ENCODE measurements at regions not wholly inside any gene's neighbourhood (a gene's known extent, or its start where the extent isn't known, plus 50 kb on each side); places are given as distances from the start of the nearest gene placed in this dataset.

GRCh38 chr1:37332126-37332525, 142.3 kb upstream of the ZC3H12A start:
- TF ChIP-seq, protein P1, sequence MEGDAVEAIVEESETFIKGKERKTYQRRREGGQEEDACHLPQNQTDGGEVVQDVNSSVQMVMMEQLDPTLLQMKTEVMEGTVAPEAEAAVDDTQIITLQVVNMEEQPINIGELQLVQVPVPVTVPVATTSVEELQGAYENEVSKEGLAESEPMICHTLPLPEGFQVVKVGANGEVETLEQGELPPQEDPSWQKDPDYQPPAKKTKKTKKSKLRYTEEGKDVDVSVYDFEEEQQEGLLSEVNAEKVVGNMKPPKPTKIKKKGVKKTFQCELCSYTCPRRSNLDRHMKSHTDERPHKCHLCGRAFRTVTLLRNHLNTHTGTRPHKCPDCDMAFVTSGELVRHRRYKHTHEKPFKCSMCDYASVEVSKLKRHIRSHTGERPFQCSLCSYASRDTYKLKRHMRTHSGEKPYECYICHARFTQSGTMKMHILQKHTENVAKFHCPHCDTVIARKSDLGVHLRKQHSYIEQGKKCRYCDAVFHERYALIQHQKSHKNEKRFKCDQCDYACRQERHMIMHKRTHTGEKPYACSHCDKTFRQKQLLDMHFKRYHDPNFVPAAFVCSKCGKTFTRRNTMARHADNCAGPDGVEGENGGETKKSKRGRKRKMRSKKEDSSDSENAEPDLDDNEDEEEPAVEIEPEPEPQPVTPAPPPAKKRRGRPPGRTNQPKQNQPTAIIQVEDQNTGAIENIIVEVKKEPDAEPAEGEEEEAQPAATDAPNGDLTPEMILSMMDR (conservative IDR thresholded peaks at IDR 0.05 in 1 of 2, IDR thresholded peaks at IDR 0.05 in 1 of 2; ENCODE audit: extremely low read depth in 1 of 2, insufficient read depth in 1 of 2, low read depth in 1 of 2, low read length in 2 of 2), result no peak
- TF ChIP-seq EZH2 (IDR thresholded peaks at IDR 0.05; ENCODE audit: borderline replicate concordance, low read length), result no peak
